IMR-90 (cell line): ENCODE measurements at regions not wholly inside any gene's neighbourhood (a gene's known extent, or its start where the extent isn't known, plus 50 kb on each side); places are given as distances from the start of the nearest gene placed in this dataset.
"Not testable (repeated sequence)": the region's sequence is repeated elsewhere in the genome, so short reads cannot be mapped to it uniquely, and the experiment has no call there.

Experiments
- POLR2A ChIP-seq: IDR thresholded peaks from 2 replicates; pipeline ENCODE4 v1.6.1; 2012; ENCODE audit warnings: mild to moderate bottlenecking, low read depth, low read length
- TF ChIP-seq, protein P1 (sequence below): conservative IDR thresholded peaks from 2 replicates; pipeline ENCODE4 v1.5.1; 2012; ENCODE audit warnings: mild to moderate bottlenecking, low read depth, low read length, improper control_type of control experiment

DNA sequence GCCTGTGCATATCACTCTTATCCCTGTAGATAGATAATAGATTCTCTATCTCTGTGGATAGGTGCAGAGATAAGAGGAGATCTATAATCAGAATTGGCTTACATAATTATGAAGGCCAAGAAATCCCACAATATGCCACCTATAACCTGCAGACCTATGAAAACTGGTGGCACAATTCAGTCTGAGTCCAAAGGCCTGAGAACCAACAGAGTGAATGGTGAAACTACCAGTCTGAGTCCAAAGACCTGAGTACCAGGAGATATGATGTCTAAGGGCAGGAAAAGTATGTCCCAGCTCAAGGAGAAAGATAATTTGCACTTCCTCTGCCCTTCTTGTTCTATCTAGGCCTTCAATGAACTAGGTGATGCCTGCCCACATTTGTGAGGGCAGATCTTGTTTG is 54.6 kb upstream of the GOLGA8O start:
- TF ChIP-seq POLR2A, result not testable (repeated sequence)
- TF ChIP-seq, protein P1, sequence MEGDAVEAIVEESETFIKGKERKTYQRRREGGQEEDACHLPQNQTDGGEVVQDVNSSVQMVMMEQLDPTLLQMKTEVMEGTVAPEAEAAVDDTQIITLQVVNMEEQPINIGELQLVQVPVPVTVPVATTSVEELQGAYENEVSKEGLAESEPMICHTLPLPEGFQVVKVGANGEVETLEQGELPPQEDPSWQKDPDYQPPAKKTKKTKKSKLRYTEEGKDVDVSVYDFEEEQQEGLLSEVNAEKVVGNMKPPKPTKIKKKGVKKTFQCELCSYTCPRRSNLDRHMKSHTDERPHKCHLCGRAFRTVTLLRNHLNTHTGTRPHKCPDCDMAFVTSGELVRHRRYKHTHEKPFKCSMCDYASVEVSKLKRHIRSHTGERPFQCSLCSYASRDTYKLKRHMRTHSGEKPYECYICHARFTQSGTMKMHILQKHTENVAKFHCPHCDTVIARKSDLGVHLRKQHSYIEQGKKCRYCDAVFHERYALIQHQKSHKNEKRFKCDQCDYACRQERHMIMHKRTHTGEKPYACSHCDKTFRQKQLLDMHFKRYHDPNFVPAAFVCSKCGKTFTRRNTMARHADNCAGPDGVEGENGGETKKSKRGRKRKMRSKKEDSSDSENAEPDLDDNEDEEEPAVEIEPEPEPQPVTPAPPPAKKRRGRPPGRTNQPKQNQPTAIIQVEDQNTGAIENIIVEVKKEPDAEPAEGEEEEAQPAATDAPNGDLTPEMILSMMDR, result not testable (repeated sequence)
